ENCODE measurements at regions not wholly inside any gene's neighbourhood (a gene's known extent, or its start where the extent isn't known, plus 50 kb on each side); places are given as distances from the start of the nearest gene placed in this dataset.

DNA sequence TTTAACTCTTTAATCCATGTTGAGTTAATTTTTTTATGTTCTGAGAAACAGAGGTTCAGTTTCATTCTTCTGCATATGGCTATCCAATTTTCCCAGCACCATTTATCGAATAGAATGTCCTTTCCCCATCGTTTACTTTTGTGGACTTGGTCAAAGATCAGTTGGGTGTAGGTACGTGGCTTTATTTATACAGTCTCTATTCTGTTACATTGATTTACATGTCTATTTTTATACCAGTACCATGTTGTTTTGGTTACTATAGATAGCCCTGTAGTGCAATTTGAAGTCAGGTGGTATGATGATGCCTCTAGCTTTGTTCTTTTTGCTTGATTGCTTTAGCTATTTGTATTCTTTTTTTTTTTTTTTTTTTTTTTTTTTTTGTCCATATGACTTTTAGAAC, 462.0 kb downstream of the HTR1A start:
- TF ChIP-seq CTCF (IDR thresholded peaks at IDR 0.05) (no peak), POLR2A (IDR thresholded peaks at IDR 0.05) (no peak)

Data from lower leg skin (tissue), 3 donors.